ENCODE measurements at regions not wholly inside any gene's neighbourhood (a gene's known extent, or its start where the extent isn't known, plus 50 kb on each side); places are given as distances from the start of the nearest gene placed in this dataset.

DNA sequence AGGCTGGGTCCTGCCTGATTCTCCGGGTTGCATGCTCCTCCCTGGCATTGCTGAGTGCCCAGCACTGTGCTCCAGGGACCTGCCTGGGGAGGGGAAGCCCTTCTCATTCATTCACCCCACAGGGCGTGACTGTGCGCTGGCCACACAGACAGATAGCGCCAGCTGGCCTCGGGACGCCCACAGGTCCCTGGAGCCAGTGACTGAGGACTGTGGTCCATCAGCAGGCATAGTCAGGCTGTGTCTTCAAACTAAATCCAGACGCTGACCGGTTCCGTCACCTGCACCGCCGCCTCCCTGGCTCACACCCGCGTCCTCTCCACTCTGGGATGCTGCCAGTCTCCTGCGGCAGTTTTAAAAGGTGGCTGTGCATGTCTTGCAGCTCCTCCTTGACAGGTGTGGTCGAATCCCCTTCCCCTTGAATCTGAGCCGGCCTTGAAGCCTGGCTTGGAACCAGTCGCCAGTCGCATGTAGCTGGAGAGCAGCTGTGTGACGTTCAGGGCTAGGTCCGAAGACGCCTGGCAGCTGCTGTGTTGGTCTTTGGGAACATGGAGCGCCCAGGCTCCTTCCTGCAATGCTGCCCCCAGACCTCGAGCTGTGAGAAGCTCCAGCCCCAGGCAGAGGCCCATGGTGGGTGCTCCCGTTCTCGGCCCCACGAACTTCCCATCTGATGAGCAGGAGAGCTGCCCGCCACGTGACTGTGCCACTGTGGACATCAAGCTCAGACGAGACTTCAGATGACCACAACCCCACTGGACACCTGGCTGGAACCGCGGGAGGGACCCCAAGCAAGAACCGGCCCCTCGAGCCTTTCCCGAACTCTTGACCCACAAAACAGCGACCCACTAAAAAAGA, 94.1 kb downstream of the ADRA2C start:
- no peak overlapping the region for H3K4me3 ChIP-seq (ENCODE audit: low read length)
- no peak overlapping the region for H3K4me2 ChIP-seq (ENCODE audit: low read depth, low read length)
- H3K9ac ChIP-seq (ENCODE audit: low read length): no peak overlapping the region
- no peaks in the 10 kb centered on the region for H3K4me1 ChIP-seq (ENCODE audit: low read length)
- no peaks in the 10 kb centered on the region for H3K36me3 ChIP-seq (replicated peaks; ENCODE audit: insufficient read depth, low read length)
- no peaks in the 10 kb centered on the region for H3F3A ChIP-seq (ENCODE audit: insufficient read depth, low read length)
- H2AFZ ChIP-seq (ENCODE audit: low read length): no peak overlapping the region
- H3K27me3 ChIP-seq (replicated peaks; ENCODE audit: insufficient read depth, low read length): peaks cover 96% of the 10 kb centered on the region
- H3K27ac ChIP-seq (ENCODE audit: low read length): no peak overlapping the region
- H3K9me3 ChIP-seq (replicated peaks; ENCODE audit: insufficient read depth, low read length): no peaks in the 10 kb centered on the region
- no peaks in the 10 kb centered on the region for H4K20me1 ChIP-seq (ENCODE audit: insufficient read depth, low read length)
- no peaks in the 10 kb centered on the region for H3K79me2 ChIP-seq (ENCODE audit: low read length)
- no peaks in the 10 kb centered on the region for H3K9me2 ChIP-seq (replicated peaks; ENCODE audit: insufficient read depth, low read length)
- no peak for DNase-seq
- TF ChIP-seq, protein P1, sequence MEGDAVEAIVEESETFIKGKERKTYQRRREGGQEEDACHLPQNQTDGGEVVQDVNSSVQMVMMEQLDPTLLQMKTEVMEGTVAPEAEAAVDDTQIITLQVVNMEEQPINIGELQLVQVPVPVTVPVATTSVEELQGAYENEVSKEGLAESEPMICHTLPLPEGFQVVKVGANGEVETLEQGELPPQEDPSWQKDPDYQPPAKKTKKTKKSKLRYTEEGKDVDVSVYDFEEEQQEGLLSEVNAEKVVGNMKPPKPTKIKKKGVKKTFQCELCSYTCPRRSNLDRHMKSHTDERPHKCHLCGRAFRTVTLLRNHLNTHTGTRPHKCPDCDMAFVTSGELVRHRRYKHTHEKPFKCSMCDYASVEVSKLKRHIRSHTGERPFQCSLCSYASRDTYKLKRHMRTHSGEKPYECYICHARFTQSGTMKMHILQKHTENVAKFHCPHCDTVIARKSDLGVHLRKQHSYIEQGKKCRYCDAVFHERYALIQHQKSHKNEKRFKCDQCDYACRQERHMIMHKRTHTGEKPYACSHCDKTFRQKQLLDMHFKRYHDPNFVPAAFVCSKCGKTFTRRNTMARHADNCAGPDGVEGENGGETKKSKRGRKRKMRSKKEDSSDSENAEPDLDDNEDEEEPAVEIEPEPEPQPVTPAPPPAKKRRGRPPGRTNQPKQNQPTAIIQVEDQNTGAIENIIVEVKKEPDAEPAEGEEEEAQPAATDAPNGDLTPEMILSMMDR (IDR thresholded peaks at IDR 0.05; ENCODE audit: low read length): no peak
- no peak for TF ChIP-seq EZH2phosphoT487 (IDR thresholded peaks at IDR 0.05; ENCODE audit: low read length)
- no peak for TF ChIP-seq EZH2 (optimal IDR thresholded peaks at IDR 0.05; ENCODE audit: low read depth, low read length)

GRCh38 chr4:3860913-3861636, 94.9 kb downstream of the ADRA2C start:
- no peaks in the 10 kb centered on the region for H3K9me2 ChIP-seq (replicated peaks; ENCODE audit: insufficient read depth, low read length)
- no peak overlapping the region for H3K27ac ChIP-seq (ENCODE audit: low read length)
- H3K79me2 ChIP-seq (ENCODE audit: low read length): no peaks in the 10 kb centered on the region
- no peak for DNase-seq
- no peaks in the 10 kb centered on the region for H4K20me1 ChIP-seq (ENCODE audit: insufficient read depth, low read length)
- no peak overlapping the region for H3K4me2 ChIP-seq (ENCODE audit: low read depth, low read length)
- H3K9me3 ChIP-seq (replicated peaks; ENCODE audit: insufficient read depth, low read length): no peaks in the 10 kb centered on the region
- no peaks in the 10 kb centered on the region for H3K4me1 ChIP-seq (ENCODE audit: low read length)
- peaks cover 94% of the 10 kb centered on the region for H3K27me3 ChIP-seq (replicated peaks; ENCODE audit: insufficient read depth, low read length)
- no peak overlapping the region for H3K4me3 ChIP-seq (ENCODE audit: low read length)
- H3K9ac ChIP-seq (ENCODE audit: low read length): no peak overlapping the region
- H3K36me3 ChIP-seq (replicated peaks; ENCODE audit: insufficient read depth, low read length): no peaks in the 10 kb centered on the region
- no peaks in the 10 kb centered on the region for H3F3A ChIP-seq (ENCODE audit: insufficient read depth, low read length)
- no peak for TF ChIP-seq EZH2 (optimal IDR thresholded peaks at IDR 0.05; ENCODE audit: low read depth, low read length)
- TF ChIP-seq, protein P1 (IDR thresholded peaks at IDR 0.05; ENCODE audit: low read length): no peak
- no peak for TF ChIP-seq EZH2phosphoT487 (IDR thresholded peaks at IDR 0.05; ENCODE audit: low read length)
- H2AFZ ChIP-seq (ENCODE audit: low read length): no peak overlapping the region

DNA sequence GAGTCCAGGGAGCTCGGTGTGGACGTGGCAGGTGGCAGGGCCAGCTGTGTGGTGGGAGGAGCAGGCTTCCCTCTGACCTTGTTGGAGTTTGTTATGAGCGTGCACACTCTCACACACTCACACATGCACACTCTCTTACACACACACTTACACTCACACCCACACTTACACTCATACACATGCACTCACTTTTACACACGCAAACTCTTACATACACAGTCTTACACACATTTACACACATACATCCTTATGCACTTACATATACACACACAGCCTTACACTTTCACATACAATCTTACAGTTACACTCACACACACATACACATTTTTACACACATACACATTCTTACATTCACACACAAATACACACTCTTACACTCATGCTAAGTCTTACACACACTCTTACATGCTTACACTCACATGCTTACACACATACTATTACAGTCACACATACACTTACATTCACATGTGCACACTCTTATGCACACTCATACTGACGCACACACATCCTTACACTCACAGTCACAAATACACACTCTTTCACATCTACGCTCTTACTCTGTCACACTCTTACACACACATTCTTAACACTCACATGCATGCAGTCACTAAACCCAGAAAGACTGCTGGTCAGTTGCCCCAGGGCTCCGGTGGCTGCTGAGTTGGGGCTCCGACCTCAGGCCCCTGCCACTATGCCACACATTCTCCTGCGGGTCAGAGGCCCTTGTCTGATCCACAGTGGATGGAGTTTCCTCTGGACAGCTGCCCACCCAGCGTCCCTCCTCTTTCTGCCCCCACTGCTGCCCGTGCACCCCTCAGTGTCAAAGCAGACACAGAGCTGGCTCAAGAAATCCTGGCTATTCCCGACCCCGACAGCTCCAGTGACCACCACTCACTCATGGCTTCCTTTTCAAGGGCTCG, 95.8 kb downstream of the ADRA2C start:
- Histone ChIP-seq H2AFZ (ENCODE audit: low read length) (no peak overlapping the region), H3F3A (ENCODE audit: insufficient read depth, low read length) (no peaks in the 10 kb centered on the region), H3K79me2 (ENCODE audit: low read length) (no peaks in the 10 kb centered on the region), H3K27me3 (replicated peaks; ENCODE audit: insufficient read depth, low read length) (peaks cover 94% of the 10 kb centered on the region), H3K36me3 (replicated peaks; ENCODE audit: insufficient read depth, low read length) (no peaks in the 10 kb centered on the region), H3K4me3 (ENCODE audit: low read length) (no peak overlapping the region), H3K9me2 (replicated peaks; ENCODE audit: insufficient read depth, low read length) (no peaks in the 10 kb centered on the region), H3K4me2 (ENCODE audit: low read depth, low read length) (no peak overlapping the region), H4K20me1 (ENCODE audit: insufficient read depth, low read length) (no peaks in the 10 kb centered on the region), H3K9me3 (replicated peaks; ENCODE audit: insufficient read depth, low read length) (no peaks in the 10 kb centered on the region), H3K4me1 (ENCODE audit: low read length) (no peaks in the 10 kb centered on the region), H3K27ac (ENCODE audit: low read length) (no peak overlapping the region), H3K9ac (ENCODE audit: low read length) (no peak overlapping the region)
- no peak for DNase-seq
- TF ChIP-seq, protein P1 (IDR thresholded peaks at IDR 0.05; ENCODE audit: low read length): no peak
- peak; percentile 39 for TF ChIP-seq EZH2 (optimal IDR thresholded peaks at IDR 0.05; ENCODE audit: low read depth, low read length)
